Osteocyte (in vitro differentiated cells): ENCODE measurements at regions not wholly inside any gene's neighbourhood (a gene's known extent, or its start where the extent isn't known, plus 50 kb on each side); places are given as distances from the start of the nearest gene placed in this dataset.

ENCODE experiments used
- DNase-seq: peaks from one replicate; pipeline ENCODE4 v3.0.0; 2021; ENCODE audit warnings: mixed read lengths; ENCODE audit not compliant: unreplicated experiment; ENCODE audit errors: extremely low spot score
- H3K27ac Mint-ChIP-seq: one replicate; pipeline ENCODE4 v1.8.0; 2021; ENCODE audit warnings: mild to moderate bottlenecking, mixed read lengths; ENCODE audit not compliant: unreplicated experiment
- H3K27me3 Mint-ChIP-seq: one replicate; pipeline ENCODE4 v1.8.0; 2021; ENCODE audit warnings: mixed read lengths; ENCODE audit not compliant: unreplicated experiment
- H3K36me3 Mint-ChIP-seq: one replicate; pipeline ENCODE4 v1.8.0; 2021; ENCODE audit warnings: mixed read lengths; ENCODE audit not compliant: unreplicated experiment
- H3K4me1 Mint-ChIP-seq: one replicate; pipeline ENCODE4 v1.8.0; 2021; ENCODE audit warnings: mixed read lengths; ENCODE audit not compliant: unreplicated experiment
- H3K4me3 Mint-ChIP-seq: one replicate; pipeline ENCODE4 v1.8.0; 2021; ENCODE audit warnings: mild to moderate bottlenecking, moderate library complexity, mixed read lengths; ENCODE audit not compliant: unreplicated experiment
- H3K9me3 Mint-ChIP-seq: one replicate; pipeline ENCODE4 v1.8.0; 2021; ENCODE audit warnings: mixed read lengths; ENCODE audit not compliant: unreplicated experiment
- CTCF ChIP-seq: fragments of 200-600 bp; sonication (generic); IDR thresholded peaks from 2 replicates; pipeline ENCODE4 v1.5.0; 2021; ENCODE audit warnings: antibody characterized with exemption, mild to moderate bottlenecking, moderate library complexity

GRCh38 chr15:95946241-95946640 is 384.3 kb upstream of the NR2F2 start:
- H3K4me1 Mint-ChIP-seq = peaks cover 7% of the 10 kb centered on the region
- no peaks in the 10 kb centered on the region for H3K9me3 Mint-ChIP-seq
- H3K36me3 Mint-ChIP-seq = no peaks in the 10 kb centered on the region
- H3K4me3 Mint-ChIP-seq = no peak overlapping the region
- H3K27me3 Mint-ChIP-seq = no peaks in the 10 kb centered on the region
- DNase-seq = no peak
- H3K27ac Mint-ChIP-seq = no peak overlapping the region
- no peak for TF ChIP-seq CTCF

GRCh38 chr15:95946926-95947325 is 383.6 kb upstream of the NR2F2 start:
- no peak for TF ChIP-seq CTCF
- Mint-ChIP-seq H3K4me3 (no peak overlapping the region), H3K4me1 (peaks cover 7% of the 10 kb centered on the region), H3K27ac (no peak overlapping the region), H3K36me3 (no peaks in the 10 kb centered on the region), H3K9me3 (no peaks in the 10 kb centered on the region), H3K27me3 (no peaks in the 10 kb centered on the region)
- no peak for DNase-seq

- Mint-ChIP-seq H3K9me3 (no peaks in the 10 kb centered on the region), H3K27me3 (no peaks in the 10 kb centered on the region), H3K36me3 (no peaks in the 10 kb centered on the region), H3K4me3 (no peak overlapping the region), H3K27ac (no peak overlapping the region), H3K4me1 (peaks cover 7% of the 10 kb centered on the region)
- TF ChIP-seq CTCF = no peak
- no peak for DNase-seq
Observed at GRCh38 chr15:95948411-95948810, 382.1 kb upstream of the NR2F2 start.

- H3K4me1 Mint-ChIP-seq = no peaks in the 10 kb centered on the region
- no peak overlapping the region for H3K4me3 Mint-ChIP-seq
- H3K9me3 Mint-ChIP-seq = peaks cover 9% of the 10 kb centered on the region
- no peaks in the 10 kb centered on the region for H3K36me3 Mint-ChIP-seq
- TF ChIP-seq CTCF = no peak
- no peak for DNase-seq
- H3K27ac Mint-ChIP-seq = no peak overlapping the region
- H3K27me3 Mint-ChIP-seq = no peaks in the 10 kb centered on the region
Observed at GRCh38 chr15:95953032-95953431, 377.5 kb upstream of the NR2F2 start.

GRCh38 chr15:95957861-95958260 is 372.6 kb upstream of the NR2F2 start:
- Mint-ChIP-seq H3K4me1 (no peaks in the 10 kb centered on the region), H3K4me3 (no peak overlapping the region), H3K36me3 (peaks cover 4% of the 10 kb centered on the region), H3K27me3 (no peaks in the 10 kb centered on the region), H3K27ac (no peak overlapping the region), H3K9me3 (peaks cover 27% of the 10 kb centered on the region)
- DNase-seq = no peak
- TF ChIP-seq CTCF = no peak
